ENCODE measurements at regions not wholly inside any gene's neighbourhood (a gene's known extent, or its start where the extent isn't known, plus 50 kb on each side); places are given as distances from the start of the nearest gene placed in this dataset.

- no peak for DNase-seq
These were observed 202.5 kb upstream of the RAB4A start for GRCh38 chr1:229068270-229068987.

GRCh38 chr1:229069176-229069575 is 201.7 kb upstream of the RAB4A start:
- DNase-seq = no peak

GRCh38 chr1:229070168-229070567 is 200.7 kb upstream of the RAB4A start:
- DNase-seq = peak; percentile 83

GRCh38 chr1:229073251-229073650 is 197.7 kb upstream of the RAB4A start:
- no peak for DNase-seq

GRCh38 chr1:229075217-229075616 is 195.7 kb upstream of the RAB4A start:
- peak; percentile 14 for DNase-seq

GRCh38 chr1:229075716-229076115 is 195.2 kb upstream of the RAB4A start:
- DNase-seq = no peak

GRCh38 chr1:229076195-229076594 is 194.7 kb upstream of the RAB4A start:
- no peak for DNase-seq

- no peak for DNase-seq
These were observed 191.8 kb upstream of the RAB4A start for GRCh38 chr1:229079016-229079595.

GRCh38 chr1:229080361-229080760 is 190.6 kb upstream of the RAB4A start:
- DNase-seq = no peak

- DNase-seq = no peak
These were observed 185.6 kb upstream of the RAB4A start for GRCh38 chr1:229085291-229085690.

GRCh38 chr1:229086091-229086490 is 184.8 kb upstream of the RAB4A start:
- peak; percentile 38 for DNase-seq

- no peak for DNase-seq
These were observed 184.2 kb upstream of the RAB4A start for GRCh38 chr1:229086686-229087085.

GRCh38 chr1:229087339-229087738 is 183.6 kb upstream of the RAB4A start:
- peak; percentile 56 for DNase-seq

GRCh38 chr1:229087906-229088305 is 183.0 kb upstream of the RAB4A start:
- DNase-seq = no peak

GRCh38 chr1:229088711-229089110 is 182.2 kb upstream of the RAB4A start:
- no peak for DNase-seq

- DNase-seq = no peak
These were observed 181.2 kb upstream of the RAB4A start for GRCh38 chr1:229089586-229090208.

GRCh38 chr1:229091721-229092136 is 179.2 kb upstream of the RAB4A start:
- DNase-seq = no peak

GRCh38 chr1:229092377-229093237 is 178.3 kb upstream of the RAB4A start:
- DNase-seq = no peak

GRCh38 chr1:229093238-229093540 is 177.7 kb upstream of the RAB4A start:
- no peak for DNase-seq

GRCh38 chr1:229093609-229094336 is 177.1 kb upstream of the RAB4A start:
- no peak for DNase-seq

GRCh38 chr1:229094476-229095311 is 176.2 kb upstream of the RAB4A start:
- DNase-seq = peak; percentile 82

- DNase-seq = no peak
These were observed 175.6 kb upstream of the RAB4A start for GRCh38 chr1:229095325-229095724.
